ENCODE measurements at regions not wholly inside any gene's neighbourhood (a gene's known extent, or its start where the extent isn't known, plus 50 kb on each side); places are given as distances from the start of the nearest gene placed in this dataset.
"Not testable (repeated sequence)": the region's sequence is repeated elsewhere in the genome, so short reads cannot be mapped to it uniquely, and the experiment has no call there.

- TF ChIP-seq CTCF (conservative IDR thresholded peaks at IDR 0.05) = no peak
- H3K27ac ChIP-seq = no peak overlapping the region
These were observed 228.4 kb upstream of the VCX start for GRCh38 chrX:7614616-7615015.

- not testable (repeated sequence) for H3K27ac ChIP-seq
These were observed 234.3 kb upstream of the VCX start for GRCh38 chrX:7608625-7609024.

DNA sequence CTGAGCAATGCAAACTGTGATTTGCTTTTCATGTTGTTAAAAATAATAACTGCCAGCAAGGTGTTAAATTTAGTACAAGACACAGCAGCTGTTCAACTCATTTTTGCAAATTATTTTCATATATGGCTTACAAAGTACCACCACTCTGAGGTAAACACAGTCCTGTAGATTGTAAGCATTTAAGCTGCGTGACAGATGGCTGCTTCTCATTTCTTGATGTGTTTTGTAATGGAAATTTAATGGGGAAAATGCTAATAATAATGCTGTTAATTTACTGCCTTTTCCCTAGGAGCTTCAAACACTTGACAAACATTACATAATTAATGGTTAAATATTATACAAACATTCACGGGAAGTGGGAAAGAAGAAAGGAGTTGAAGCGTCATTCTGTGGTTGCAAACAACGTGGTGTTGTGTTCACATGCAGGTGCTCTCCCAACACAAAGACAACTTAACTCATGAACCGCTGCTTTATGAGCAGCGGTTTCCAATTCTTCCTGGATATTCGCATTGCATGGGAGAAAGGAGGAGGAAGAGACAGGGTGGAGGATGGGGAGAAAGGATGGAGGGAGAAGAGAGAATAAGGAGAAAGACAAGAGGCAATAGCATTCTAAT lies 236.8 kb upstream of the VCX start:
- no peak for TF ChIP-seq CTCF (conservative IDR thresholded peaks at IDR 0.05)
- H3K27ac ChIP-seq = no peak overlapping the region

- TF ChIP-seq CTCF (conservative IDR thresholded peaks at IDR 0.05) = no peak
- no peak overlapping the region for H3K27ac ChIP-seq
These were observed 239.6 kb upstream of the VCX start for GRCh38 chrX:7603387-7603786.

GRCh38 chrX:7596822-7597221 lies 246.1 kb upstream of the VCX start:
- no peak overlapping the region for H3K27ac ChIP-seq
- no peak for TF ChIP-seq CTCF (conservative IDR thresholded peaks at IDR 0.05)

GRCh38 chrX:7593370-7593769 lies 249.6 kb upstream of the VCX start:
- H3K27ac ChIP-seq = not testable (repeated sequence)

DNA sequence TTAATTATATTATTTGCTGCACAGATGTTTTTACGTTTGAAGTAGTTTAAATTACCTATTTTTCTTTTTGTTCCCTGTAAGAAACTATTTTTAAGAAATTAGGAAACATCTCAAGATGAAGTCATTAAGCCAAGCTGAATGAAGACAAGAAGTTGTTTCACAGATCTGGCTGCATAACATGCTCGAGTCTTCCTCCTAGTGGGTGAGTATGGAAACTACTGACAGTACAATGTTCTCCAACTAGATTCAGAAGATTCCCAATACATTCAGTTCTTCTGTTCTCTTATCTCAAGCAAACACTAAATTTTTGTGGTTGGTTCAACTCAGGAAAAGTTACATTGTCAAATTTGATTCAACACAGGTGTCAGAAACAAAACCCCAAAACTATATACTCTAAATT lies 256.8 kb upstream of the VCX start:
- no peak overlapping the region for H3K27ac ChIP-seq
- TF ChIP-seq CTCF (conservative IDR thresholded peaks at IDR 0.05) = peak; percentile 70

- no peak for TF ChIP-seq CTCF (conservative IDR thresholded peaks at IDR 0.05)
- no peak overlapping the region for H3K27ac ChIP-seq
These were observed 260.8 kb upstream of the VCX start for GRCh38 chrX:7582191-7582590.

DNA sequence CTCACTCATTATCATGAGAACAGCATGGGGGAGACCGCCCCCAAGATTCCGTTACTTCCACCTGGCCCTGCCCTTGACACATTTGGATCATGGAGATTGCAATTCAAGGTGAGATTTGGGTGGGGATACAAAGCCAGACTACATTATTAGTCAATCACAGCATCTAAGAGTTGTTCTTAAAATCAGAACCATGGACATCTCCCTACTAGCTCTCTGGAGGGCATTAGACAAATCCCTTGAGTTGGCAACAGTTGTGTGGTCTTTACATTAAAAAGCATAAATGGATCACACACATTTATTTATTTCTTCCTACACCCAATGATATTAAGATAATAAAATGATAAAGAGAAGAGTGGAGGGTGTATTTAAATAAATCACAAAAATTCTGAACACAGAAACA lies 262.8 kb upstream of the VCX start:
- H3K27ac ChIP-seq = no peak overlapping the region
- no peak for TF ChIP-seq CTCF (conservative IDR thresholded peaks at IDR 0.05)
